Stimulated activated CD8-positive, alpha-beta memory T cell treated with anti-CD3 and anti-CD28 coated beads, Interleukin-12 subunit alpha, Interleukin-12 subunit beta, amount 100 ng/mL, for 1 hour (primary cell): ENCODE measurements at regions not wholly inside any gene's neighbourhood (a gene's known extent, or its start where the extent isn't known, plus 50 kb on each side); places are given as distances from the start of the nearest gene placed in this dataset.
"Not testable (repeated sequence)": the region's sequence is repeated elsewhere in the genome, so short reads cannot be mapped to it uniquely, and the experiment has no call there.

Experiments used
- DNase-seq: peaks from one replicate; pipeline ENCODE4 v3.0.0-alpha.2; 2020; ENCODE audit warnings: low read depth

- no peak for DNase-seq
Measured at GRCh38 chr10:123270221-123270620, 116.0 kb downstream of the BUB3 start.

- DNase-seq, result no peak
Measured at GRCh38 chr10:123270806-123271205, 116.6 kb downstream of the BUB3 start.

GRCh38 chr10:123272171-123272570, 118.0 kb downstream of the BUB3 start:
- DNase-seq, result no peak

GRCh38 chr10:123274306-123275135, 120.3 kb downstream of the BUB3 start:
- no peak for DNase-seq

- DNase-seq, result no peak
Measured at GRCh38 chr10:123275136-123275564, 120.9 kb downstream of the BUB3 start.

- no peak for DNase-seq
Measured at GRCh38 chr10:123278445-123278844, 124.2 kb downstream of the BUB3 start.

GRCh38 chr10:123283371-123283770, 129.2 kb downstream of the BUB3 start:
- not testable (repeated sequence) for DNase-seq

- DNase-seq, result no peak
Measured at GRCh38 chr10:123284022-123284421, 129.8 kb downstream of the BUB3 start.

- no peak for DNase-seq
Measured at GRCh38 chr10:123287594-123288247, 133.5 kb downstream of the BUB3 start.

- DNase-seq, result no peak
Measured at GRCh38 chr10:123289432-123289831, 135.2 kb downstream of the BUB3 start.

GRCh38 chr10:123294109-123294508, 139.9 kb downstream of the BUB3 start:
- no peak for DNase-seq

- DNase-seq, result no peak
Measured at GRCh38 chr10:123294886-123295285, 140.7 kb downstream of the BUB3 start.

- DNase-seq, result no peak
Measured at GRCh38 chr10:123295644-123296043, 141.4 kb downstream of the BUB3 start.

- no peak for DNase-seq
Measured at GRCh38 chr10:123297175-123297574, 143.0 kb downstream of the BUB3 start.

GRCh38 chr10:123298583-123298982, 144.4 kb downstream of the BUB3 start:
- DNase-seq, result no peak

GRCh38 chr10:123299598-123299997, 145.4 kb downstream of the BUB3 start:
- DNase-seq, result no peak

- DNase-seq, result no peak
Measured at GRCh38 chr10:123301077-123301857, 147.1 kb downstream of the BUB3 start.

GRCh38 chr10:123303581-123304337, 149.6 kb downstream of the BUB3 start:
- no peak for DNase-seq

- DNase-seq, result no peak
Measured at GRCh38 chr10:123305671-123306070, 151.5 kb downstream of the BUB3 start.

- no peak for DNase-seq
Measured at GRCh38 chr10:123306290-123306689, 152.1 kb downstream of the BUB3 start.

- DNase-seq, result no peak
Measured at GRCh38 chr10:123309731-123310130, 155.5 kb downstream of the BUB3 start.

- DNase-seq, result no peak
Measured at GRCh38 chr10:123316776-123317175, 162.6 kb downstream of the BUB3 start.
